K562 (cell line): ENCODE measurements at regions not wholly inside any gene's neighbourhood (a gene's known extent, or its start where the extent isn't known, plus 50 kb on each side); places are given as distances from the start of the nearest gene placed in this dataset.

Experiments
- NBN ChIP-seq: fragments of 450-650 bp; IDR thresholded peaks from 2 replicates; pipeline ENCODE4 v1.6.1; 2016; ENCODE audit warnings: low read depth, mild to moderate bottlenecking
- POLR2A ChIP-seq: fragments of 450-650 bp; conservative IDR thresholded peaks from 2 replicates; pipeline ENCODE4 v1.6.1; 2016

- TF ChIP-seq POLR2A (no peak), NBN (no peak)
Observed at GRCh38 chr7:41199136-41199535, 503.8 kb downstream of the INHBA start.
